ENCODE measurements at regions not wholly inside any gene's neighbourhood (a gene's known extent, or its start where the extent isn't known, plus 50 kb on each side); places are given as distances from the start of the nearest gene placed in this dataset.

GRCh38 chr3:191141728-191142127, 57.3 kb upstream of the OSTN start:
- no peak overlapping the region for H4K5ac ChIP-seq (ENCODE audit: insufficient read length, low read depth, low read length)
- H3K9ac ChIP-seq (ENCODE audit: extremely low read depth, insufficient read length, low read length): no peak overlapping the region
- H3K4me1 ChIP-seq (ENCODE audit: insufficient read depth, low read length): no peaks in the 10 kb centered on the region
- H2BK20ac ChIP-seq (ENCODE audit: low read depth, low read length, poor library complexity, severe bottlenecking): no peak overlapping the region
- H3K23me2 ChIP-seq (ENCODE audit: insufficient read length, low read depth, low read length, poor library complexity, severe bottlenecking): no peaks in the 10 kb centered on the region
- H2AK5ac ChIP-seq (ENCODE audit: insufficient read length, low read length): no peak overlapping the region
- H2BK120ac ChIP-seq (ENCODE audit: low read depth, low read length, poor library complexity, severe bottlenecking): no peak overlapping the region
- H3K4me1 Mint-ChIP-seq: no peaks in the 10 kb centered on the region; a peak in 1 of 4 replicates
- H3K27ac ChIP-seq (ENCODE audit: insufficient read length, low read depth, low read length): no peak overlapping the region
- no peak overlapping the region for H3K4me2 ChIP-seq (ENCODE audit: insufficient read depth, insufficient read length, low read length)
- no peak overlapping the region for H3K4ac ChIP-seq (ENCODE audit: low read depth, low read length)
- H4K20me1 ChIP-seq (ENCODE audit: control insufficient read depth, insufficient read depth, insufficient read length): no peaks in the 10 kb centered on the region
- no peak overlapping the region for H2BK15ac ChIP-seq (ENCODE audit: low read depth, low read length)
- H4K91ac ChIP-seq (ENCODE audit: insufficient read length, low read depth, low read length): no peak overlapping the region
- no peaks in the 10 kb centered on the region for H3K9me3 Mint-ChIP-seq
- H2BK5ac ChIP-seq (ENCODE audit: insufficient read length, low read length): no peak overlapping the region
- H3K27me3 Mint-ChIP-seq (ENCODE audit: low read depth): no peaks in the 10 kb centered on the region
- H3K27me3 ChIP-seq (ENCODE audit: insufficient read depth, low read length): no peaks in the 10 kb centered on the region
- H3K79me2 ChIP-seq (ENCODE audit: insufficient read depth, low read length): no peaks in the 10 kb centered on the region
- H3K27ac Mint-ChIP-seq: no peak overlapping the region
- no peak overlapping the region for H4K8ac ChIP-seq (replicated peaks; ENCODE audit: insufficient read length, low read depth, low read length)
- no peak overlapping the region for H2AFZ ChIP-seq (ENCODE audit: low read length)
- no peak overlapping the region for H3K4me3 Mint-ChIP-seq
- H3K14ac ChIP-seq (ENCODE audit: insufficient read depth, low read length): no peak overlapping the region
- no peak overlapping the region for H3T11ph ChIP-seq (ENCODE audit: low read length)
- TF ChIP-seq CTCF (conservative IDR thresholded peaks at IDR 0.05): no peak
- H3K79me1 ChIP-seq (ENCODE audit: insufficient read depth, low read depth, low read length, poor library complexity, severe bottlenecking): no peaks in the 10 kb centered on the region
- H3K56ac ChIP-seq (ENCODE audit: insufficient read length, low read depth, low read length): no peak overlapping the region
- H3K18ac ChIP-seq (ENCODE audit: insufficient read length, low read depth, low read length): no peak overlapping the region
- no CpG with 5 or more reads among the region's 4 CpGs for WGBS (ENCODE audit: extremely low coverage, insufficient read length, low lambda C conversion rate)
- H3K9me3 ChIP-seq (ENCODE audit: control insufficient read depth, low read depth, low read length): no peaks in the 10 kb centered on the region
- H3K23ac ChIP-seq (ENCODE audit: insufficient read length, low read depth, low read length): no peak overlapping the region
- no peak for DNase-seq
- no peak overlapping the region for H2BK12ac ChIP-seq (ENCODE audit: insufficient read length, low read depth, low read length)
- no peaks in the 10 kb centered on the region for H3K36me3 Mint-ChIP-seq (ENCODE audit: insufficient read depth in 1 of 3, low read depth in 3 of 3)

Measured in H9 (cell line).